Chondrocyte (in vitro differentiated cells): ENCODE measurements at regions not wholly inside any gene's neighbourhood (a gene's known extent, or its start where the extent isn't known, plus 50 kb on each side); places are given as distances from the start of the nearest gene placed in this dataset.

Experiments used
- DNase-seq: peaks from one replicate; pipeline ENCODE4 v3.0.0; 2021; ENCODE audit warnings: mixed read lengths, low spot score
- H3K27ac Mint-ChIP-seq: one replicate; pipeline ENCODE4 v1.8.0; 2021; ENCODE audit warnings: mild to moderate bottlenecking, moderate library complexity, mixed read lengths; ENCODE audit not compliant: unreplicated experiment
- H3K27me3 Mint-ChIP-seq: 2 replicates; pipeline ENCODE4 v1.8.0; 2021; ENCODE audit warnings: low read depth, mixed read lengths
- H3K36me3 Mint-ChIP-seq: 2 replicates; pipeline ENCODE4 v1.8.0; 2021; ENCODE audit warnings: low read depth, mixed read lengths
- H3K4me1 Mint-ChIP-seq: 2 replicates; pipeline ENCODE4 v1.8.0; 2021; ENCODE audit warnings: low read depth, mild to moderate bottlenecking, mixed read lengths
- H3K4me3 Mint-ChIP-seq: one replicate; pipeline ENCODE4 v1.8.0; 2021; ENCODE audit warnings: mild to moderate bottlenecking, moderate library complexity, mixed read lengths; ENCODE audit not compliant: unreplicated experiment
- H3K9me3 Mint-ChIP-seq: 2 replicates; pipeline ENCODE4 v1.8.0; 2021; ENCODE audit warnings: low read depth, mixed read lengths
- CTCF ChIP-seq: fragments of 200-600 bp; sonication (generic); IDR thresholded peaks from 2 replicates; pipeline ENCODE4 v1.5.0; 2021; ENCODE audit warnings: antibody characterized with exemption, mild to moderate bottlenecking, moderate library complexity

- H3K27me3 Mint-ChIP-seq, result no peaks in the 10 kb centered on the region
- no peak overlapping the region for H3K4me3 Mint-ChIP-seq
- DNase-seq, result no peak
- H3K4me1 Mint-ChIP-seq, result no peaks in the 10 kb centered on the region
- no peak for TF ChIP-seq CTCF
- no peak overlapping the region for H3K27ac Mint-ChIP-seq
- no peaks in the 10 kb centered on the region for H3K36me3 Mint-ChIP-seq
- H3K9me3 Mint-ChIP-seq, result peaks cover 55% of the 10 kb centered on the region
Observed at GRCh38 chr7:57385668-57386067, 64.3 kb upstream of the ZNF716 start.

- no peak for DNase-seq
- TF ChIP-seq CTCF, result no peak
- Mint-ChIP-seq H3K9me3 (peaks cover 49% of the 10 kb centered on the region), H3K36me3 (no peaks in the 10 kb centered on the region), H3K4me1 (no peaks in the 10 kb centered on the region), H3K27me3 (no peaks in the 10 kb centered on the region), H3K27ac (no peak overlapping the region), H3K4me3 (no peak overlapping the region)
Observed at GRCh38 chr7:57388761-57389160, 61.2 kb upstream of the ZNF716 start.

DNA sequence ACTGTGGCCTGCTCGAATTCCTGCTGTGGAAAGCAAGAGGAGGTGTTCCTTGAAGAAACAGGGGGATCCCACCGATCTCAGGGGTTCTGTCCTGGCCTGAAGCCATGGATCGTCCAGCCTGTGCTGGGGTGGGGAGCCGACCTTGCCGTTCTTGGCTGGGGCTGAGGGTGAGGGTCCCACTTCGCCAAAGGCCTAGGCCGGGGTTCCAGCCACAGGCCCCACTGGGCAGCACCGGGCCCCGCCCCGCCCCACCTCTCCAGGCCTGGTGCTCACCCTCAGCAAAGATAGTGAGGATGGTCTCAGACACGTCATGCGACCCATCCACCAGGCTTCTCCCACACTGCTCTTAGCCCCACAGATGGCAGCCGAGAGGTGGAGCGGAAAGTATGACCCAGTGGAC, 51.4 kb upstream of the ZNF716 start:
- Mint-ChIP-seq H3K27ac (no peak overlapping the region), H3K9me3 (peaks cover 50% of the 10 kb centered on the region), H3K36me3 (no peaks in the 10 kb centered on the region), H3K4me3 (no peak overlapping the region), H3K4me1 (no peaks in the 10 kb centered on the region), H3K27me3 (no peaks in the 10 kb centered on the region)
- TF ChIP-seq CTCF, result no peak
- DNase-seq, result no peak

DNA sequence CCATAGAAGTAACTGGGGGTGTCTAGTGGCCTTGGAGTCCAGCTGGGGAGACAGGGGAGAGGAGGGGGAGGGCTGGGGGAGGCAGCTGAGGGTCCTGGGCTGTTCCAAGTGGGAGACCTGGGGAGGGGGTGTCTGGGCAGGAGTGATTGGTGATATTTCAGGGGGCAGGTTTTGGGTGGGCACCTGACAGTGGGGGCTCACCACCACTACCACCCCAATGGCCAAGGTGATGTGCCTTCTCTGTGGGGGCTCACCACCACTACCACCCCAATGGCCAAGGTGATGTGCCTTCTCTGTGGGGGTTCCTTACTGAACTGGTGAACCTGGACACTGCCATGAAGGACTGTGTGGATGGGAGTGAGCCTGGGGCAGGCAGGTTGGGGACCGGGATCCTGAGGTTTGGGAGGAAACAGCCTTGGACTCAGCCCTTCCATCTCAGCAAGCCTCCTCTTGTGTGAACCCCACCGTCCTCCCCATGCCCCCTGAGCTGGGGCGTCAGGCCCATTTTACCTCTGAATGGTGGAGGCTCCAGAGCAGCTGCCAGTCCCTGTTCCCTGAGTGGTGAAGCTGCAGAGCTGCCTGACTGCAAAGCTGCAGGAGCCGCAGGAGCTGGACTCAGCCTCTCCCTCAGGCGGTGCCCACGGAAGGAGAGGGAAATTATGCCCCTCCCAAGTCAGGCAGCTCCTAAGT, 50.6 kb upstream of the ZNF716 start:
- no peaks in the 10 kb centered on the region for H3K36me3 Mint-ChIP-seq
- no peak for TF ChIP-seq CTCF
- H3K9me3 Mint-ChIP-seq, result peaks cover 51% of the 10 kb centered on the region
- H3K27me3 Mint-ChIP-seq, result no peaks in the 10 kb centered on the region
- no peak for DNase-seq
- no peak overlapping the region for H3K27ac Mint-ChIP-seq
- H3K4me1 Mint-ChIP-seq, result no peaks in the 10 kb centered on the region
- no peak overlapping the region for H3K4me3 Mint-ChIP-seq

DNA sequence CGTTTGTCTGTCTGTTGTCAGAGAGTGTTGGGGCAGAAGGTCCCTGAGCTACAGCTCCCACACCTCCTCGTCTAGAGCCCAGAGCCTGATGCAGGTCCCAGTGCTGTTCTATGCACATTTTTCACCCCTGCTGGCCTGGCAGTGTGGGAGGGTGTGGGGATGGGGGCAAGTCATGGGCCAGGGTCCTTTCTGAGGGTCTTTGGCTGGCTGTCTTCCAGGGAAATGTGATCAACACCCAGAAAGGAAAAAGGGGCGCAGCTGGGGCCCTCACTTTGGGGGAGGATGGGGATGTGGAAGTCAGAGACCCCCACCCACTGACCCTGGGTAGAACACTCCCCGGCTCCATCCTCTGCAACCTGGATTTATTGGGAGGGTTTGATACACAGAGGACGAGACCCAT, 50.0 kb upstream of the ZNF716 start:
- no peaks in the 10 kb centered on the region for H3K4me1 Mint-ChIP-seq
- H3K27ac Mint-ChIP-seq, result no peak overlapping the region
- no peak for TF ChIP-seq CTCF
- H3K36me3 Mint-ChIP-seq, result no peaks in the 10 kb centered on the region
- no peak for DNase-seq
- peaks cover 46% of the 10 kb centered on the region for H3K9me3 Mint-ChIP-seq
- no peak overlapping the region for H3K4me3 Mint-ChIP-seq
- H3K27me3 Mint-ChIP-seq, result no peaks in the 10 kb centered on the region
